ENCODE measurements at regions not wholly inside any gene's neighbourhood (a gene's known extent, or its start where the extent isn't known, plus 50 kb on each side); places are given as distances from the start of the nearest gene placed in this dataset.

DNA sequence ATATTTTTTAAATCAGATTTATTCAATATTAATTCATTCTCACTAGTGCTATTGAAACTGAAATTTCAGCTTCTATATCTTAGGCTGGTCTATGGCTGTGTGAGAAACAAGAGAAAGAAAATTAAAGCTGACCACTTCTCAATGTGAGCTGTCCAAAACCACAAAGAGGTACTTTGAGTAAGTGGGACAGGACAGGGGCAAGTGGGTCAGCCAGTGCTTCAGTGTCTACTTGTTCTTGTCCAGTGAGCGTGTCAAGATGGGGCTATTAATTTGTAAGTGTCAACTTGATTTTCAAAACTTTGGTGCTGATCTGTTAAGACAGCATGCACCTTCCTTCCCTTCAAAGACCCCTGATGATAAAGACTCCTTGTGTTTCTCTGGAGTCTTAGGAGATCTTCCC, 533.9 kb downstream of the PLPP3 start:
- no CpG with 5 or more reads among the region's 1 CpG for WGBS (ENCODE audit: extremely low coverage, insufficient read length, low lambda C conversion rate)
- H3K4me2 ChIP-seq (ENCODE audit: insufficient read depth, insufficient read length, low read length) = no peak overlapping the region

More for the DNA sequence above, 533.9 kb downstream of the PLPP3 start:
- H3K23ac ChIP-seq (ENCODE audit: insufficient read length, low read depth, low read length) = no peak overlapping the region
- H3K4me3 Mint-ChIP-seq = no peak overlapping the region
- H2AFZ ChIP-seq (ENCODE audit: low read length) = no peak overlapping the region
- no peak overlapping the region for H4K5ac ChIP-seq (ENCODE audit: insufficient read length, low read depth, low read length)
- H3K56ac ChIP-seq (ENCODE audit: insufficient read length, low read depth, low read length) = no peak overlapping the region
- no peak overlapping the region for H4K8ac ChIP-seq (replicated peaks; ENCODE audit: insufficient read length, low read depth, low read length)
- no peak overlapping the region for H2BK15ac ChIP-seq (ENCODE audit: low read depth, low read length)
- no peaks in the 10 kb centered on the region for H3K23me2 ChIP-seq (ENCODE audit: insufficient read length, low read depth, low read length, poor library complexity, severe bottlenecking)
- H3K27ac Mint-ChIP-seq = no peak overlapping the region
- TF ChIP-seq CTCF (conservative IDR thresholded peaks at IDR 0.05) = no peak
- H3K36me3 Mint-ChIP-seq (ENCODE audit: insufficient read depth in 1 of 3, low read depth in 3 of 3) = no peaks in the 10 kb centered on the region
- no peak overlapping the region for H2BK120ac ChIP-seq (ENCODE audit: low read depth, low read length, poor library complexity, severe bottlenecking)
- no peaks in the 10 kb centered on the region for H3K4me1 ChIP-seq (ENCODE audit: insufficient read depth, low read length)
- no peak overlapping the region for H3K27ac ChIP-seq (ENCODE audit: insufficient read length, low read depth, low read length)
- H4K91ac ChIP-seq (ENCODE audit: insufficient read length, low read depth, low read length) = no peak overlapping the region
- H2BK12ac ChIP-seq (ENCODE audit: insufficient read length, low read depth, low read length) = no peak overlapping the region
- peaks cover 2% of the 10 kb centered on the region; the same call in 1 of the 2 replicates for H3K27me3 Mint-ChIP-seq (ENCODE audit: low read depth)
- H3K27me3 ChIP-seq (ENCODE audit: insufficient read depth, low read length) = no peaks in the 10 kb centered on the region
- DNase-seq = no peak
- H3K9ac ChIP-seq (ENCODE audit: extremely low read depth, insufficient read length, low read length) = no peak overlapping the region
- H4K20me1 ChIP-seq (ENCODE audit: control insufficient read depth, insufficient read depth, insufficient read length) = no peaks in the 10 kb centered on the region
- no peaks in the 10 kb centered on the region for H3K79me2 ChIP-seq (ENCODE audit: insufficient read depth, low read length)
- no peak overlapping the region for H3T11ph ChIP-seq (ENCODE audit: low read length)
- no peaks in the 10 kb centered on the region for H3K79me1 ChIP-seq (ENCODE audit: insufficient read depth, low read depth, low read length, poor library complexity, severe bottlenecking)
- H2BK5ac ChIP-seq (ENCODE audit: insufficient read length, low read length) = no peak overlapping the region
- no peak overlapping the region for H2BK20ac ChIP-seq (ENCODE audit: low read depth, low read length, poor library complexity, severe bottlenecking)
- H3K4ac ChIP-seq (ENCODE audit: low read depth, low read length) = no peak overlapping the region
- no peak overlapping the region for H2AK5ac ChIP-seq (ENCODE audit: insufficient read length, low read length)
- H3K18ac ChIP-seq (ENCODE audit: insufficient read length, low read depth, low read length) = no peak overlapping the region
- H3K9me3 ChIP-seq (ENCODE audit: control insufficient read depth, low read depth, low read length) = no peaks in the 10 kb centered on the region
- no peak overlapping the region for H3K14ac ChIP-seq (ENCODE audit: insufficient read depth, low read length)
- H3K9me3 Mint-ChIP-seq = peaks cover 2% of the 10 kb centered on the region in 2 experiments; a peak in 3 of 5 replicates
- H3K4me1 Mint-ChIP-seq = no peaks in the 10 kb centered on the region

Measured in H9 (cell line).